Osteoblast (primary cell): ENCODE measurements at regions not wholly inside any gene's neighbourhood (a gene's known extent, or its start where the extent isn't known, plus 50 kb on each side); places are given as distances from the start of the nearest gene placed in this dataset.
A peak's percentile ranks its signal among the peaks of the same experiment; 100 is the strongest.

Source experiments
- DNase-seq: peaks from one replicate; pipeline ENCODE4 v3.0.0; 2011; ENCODE audit warnings: low spot score, mixed read lengths; ENCODE audit not compliant: insufficient read length; ENCODE audit errors: missing footprints
- H2AFZ ChIP-seq: 2 replicates; pipeline ENCODE4 v1.6.0; 2011; ENCODE audit warnings: mild to moderate bottlenecking, low read length
- H3K27ac ChIP-seq: 2 replicates; pipeline ENCODE4 v1.5.1; 2011; ENCODE audit warnings: mild to moderate bottlenecking, low read depth, low read length, moderate library complexity
- H3K27me3 ChIP-seq: 2 replicates; pipeline ENCODE4 v1.6.0; 2012; ENCODE audit warnings: mild to moderate bottlenecking, control low read depth, inconsistent platforms, low read length, moderate library complexity; ENCODE audit not compliant: insufficient read depth
- H3K36me3 ChIP-seq: 2 replicates; pipeline ENCODE4 v1.5.1; 2011; ENCODE audit warnings: mild to moderate bottlenecking, low read length, control low read depth, moderate library complexity; ENCODE audit not compliant: insufficient read depth
- H3K4me1 ChIP-seq: 2 replicates; pipeline ENCODE4 v1.5.1; 2011; ENCODE audit warnings: mild to moderate bottlenecking, low read length, control low read depth, moderate library complexity; ENCODE audit not compliant: insufficient read depth
- H3K4me2 ChIP-seq: 2 replicates; pipeline ENCODE4 v1.6.0; 2011; ENCODE audit warnings: mild to moderate bottlenecking, low read length; ENCODE audit not compliant: insufficient read depth
- H3K4me3 ChIP-seq: fragments of 200-600 bp; sonication (generic); 3 replicates; pipeline ENCODE4 v1.5.1; 2012; ENCODE audit warnings: mild to moderate bottlenecking, low read length, inconsistent platforms; ENCODE audit not compliant: insufficient read depth
- H3K79me2 ChIP-seq: 2 replicates; pipeline ENCODE4 v1.6.0; 2012; ENCODE audit warnings: mild to moderate bottlenecking, low read length, control low read depth, inconsistent platforms; ENCODE audit not compliant: insufficient read depth
- H3K9me3 ChIP-seq: 2 replicates; pipeline ENCODE4 v1.5.1; 2011; ENCODE audit warnings: low read depth, low read length, control low read depth
- H4K20me1 ChIP-seq: 2 replicates; pipeline ENCODE4 v1.6.0; 2012; ENCODE audit warnings: mild to moderate bottlenecking, low read length, control low read depth; ENCODE audit not compliant: insufficient read depth
- CTCF ChIP-seq: IDR thresholded peaks from 2 replicates; pipeline ENCODE4 v1.5.1; 2011; ENCODE audit warnings: mild to moderate bottlenecking, low read depth, low read length, moderate library complexity; ENCODE audit errors: extremely low read depth

- no peaks in the 10 kb centered on the region for H4K20me1 ChIP-seq
- H3K4me2 ChIP-seq = no peak overlapping the region
- DNase-seq = no peak
- H3K4me3 ChIP-seq = no peak overlapping the region
- H2AFZ ChIP-seq = peak overlapping the region; percentile 1
- H3K27me3 ChIP-seq = no peaks in the 10 kb centered on the region
- no peaks in the 10 kb centered on the region for H3K9me3 ChIP-seq
- no peak for TF ChIP-seq CTCF
- no peaks in the 10 kb centered on the region for H3K36me3 ChIP-seq
- no peaks in the 10 kb centered on the region for H3K79me2 ChIP-seq
- no peak overlapping the region for H3K27ac ChIP-seq
- H3K4me1 ChIP-seq = no peaks in the 10 kb centered on the region
Measured at GRCh38 chr2:145268931-145269330, 749.0 kb upstream of the ZEB2 start.

- Histone ChIP-seq H3K27ac (no peak overlapping the region), H3K79me2 (no peaks in the 10 kb centered on the region), H3K27me3 (no peaks in the 10 kb centered on the region), H3K36me3 (no peaks in the 10 kb centered on the region), H3K9me3 (no peaks in the 10 kb centered on the region), H3K4me1 (no peaks in the 10 kb centered on the region), H2AFZ (no peak overlapping the region), H4K20me1 (no peaks in the 10 kb centered on the region), H3K4me2 (no peak overlapping the region), H3K4me3 (no peak overlapping the region)
- no peak for DNase-seq
- TF ChIP-seq CTCF = no peak
Measured at GRCh38 chr2:145267451-145267850, 747.5 kb upstream of the ZEB2 start.

- Histone ChIP-seq H3K79me2 (no peaks in the 10 kb centered on the region), H4K20me1 (no peaks in the 10 kb centered on the region), H3K4me2 (no peak overlapping the region), H3K4me1 (no peaks in the 10 kb centered on the region), H3K27me3 (no peaks in the 10 kb centered on the region), H3K27ac (no peak overlapping the region), H3K9me3 (no peaks in the 10 kb centered on the region), H2AFZ (no peak overlapping the region), H3K4me3 (no peak overlapping the region), H3K36me3 (no peaks in the 10 kb centered on the region)
- no peak for TF ChIP-seq CTCF
- DNase-seq = no peak
Measured at GRCh38 chr2:145265244-145265643, 745.3 kb upstream of the ZEB2 start.

- Histone ChIP-seq H3K27me3 (no peaks in the 10 kb centered on the region), H3K36me3 (no peaks in the 10 kb centered on the region), H3K4me3 (no peak overlapping the region), H4K20me1 (no peaks in the 10 kb centered on the region), H3K79me2 (no peaks in the 10 kb centered on the region), H2AFZ (no peak overlapping the region), H3K4me2 (no peak overlapping the region), H3K9me3 (no peaks in the 10 kb centered on the region), H3K27ac (no peak overlapping the region), H3K4me1 (no peaks in the 10 kb centered on the region)
- DNase-seq = no peak
- no peak for TF ChIP-seq CTCF
Measured at GRCh38 chr2:145260674-145261073, 740.8 kb upstream of the ZEB2 start.
